OCI-LY1 (cell line): ENCODE measurements at regions not wholly inside any gene's neighbourhood (a gene's known extent, or its start where the extent isn't known, plus 50 kb on each side); places are given as distances from the start of the nearest gene placed in this dataset.

ENCODE experiments used
- H2AFZ ChIP-seq: fragments of 200-600 bp; sonication (generic), shearing (Covaris generic); 2 replicates; pipeline ENCODE4 v1.6.0; 2014; ENCODE audit warnings: antibody characterized with exemption, mild to moderate bottlenecking, low read length
- H3F3A ChIP-seq: fragments of 200-600 bp; sonication (generic), shearing (Covaris generic); 2 replicates; pipeline ENCODE4 v1.6.0; 2014; ENCODE audit warnings: mild to moderate bottlenecking, antibody characterized with exemption, low read length, moderate library complexity; ENCODE audit not compliant: insufficient read depth
- H3K27ac ChIP-seq: fragments of 200-600 bp; sonication (generic); 2 replicates; pipeline ENCODE4 v1.5.1; 2014; ENCODE audit warnings: low read length, mixed run types, mild to moderate bottlenecking, low read depth; ENCODE audit not compliant: poor library complexity, severe bottlenecking
- H3K27me3 ChIP-seq: fragments of 200-600 bp; sonication (generic); 2 replicates; pipeline ENCODE4 v1.6.0; 2014; ENCODE audit warnings: antibody characterized with exemption, mild to moderate bottlenecking, low read length, moderate library complexity; ENCODE audit not compliant: insufficient read depth
- H3K36me3 ChIP-seq: fragments of 200-600 bp; sonication (generic); 2 replicates; pipeline ENCODE4 v1.6.1; 2014; ENCODE audit warnings: mild to moderate bottlenecking, antibody characterized with exemption, low read length, moderate library complexity, mixed read lengths; ENCODE audit not compliant: insufficient read depth
- H3K4me1 ChIP-seq: fragments of 200-600 bp; sonication (generic); 2 replicates; pipeline ENCODE4 v1.5.1; 2014; ENCODE audit warnings: mild to moderate bottlenecking, low read length, moderate library complexity; ENCODE audit not compliant: insufficient read depth, severe bottlenecking
- H3K4me2 ChIP-seq: fragments of 200-600 bp; sonication (generic), shearing (Covaris generic); 2 replicates; pipeline ENCODE4 v1.6.1; 2014; ENCODE audit warnings: low read length
- H3K4me3 ChIP-seq: fragments of 200-600 bp; sonication (generic); 2 replicates; pipeline ENCODE4 v1.5.1; 2014; ENCODE audit warnings: low read length, low read depth, mild to moderate bottlenecking, mixed read lengths; ENCODE audit not compliant: poor library complexity, severe bottlenecking
- H3K79me2 ChIP-seq: fragments of 200-600 bp; shearing (Covaris generic); 2 replicates; pipeline ENCODE4 v1.6.1; 2016; ENCODE audit warnings: mixed run types, low read length, mixed read lengths; ENCODE audit not compliant: insufficient read depth
- H3K9ac ChIP-seq: fragments of 200-600 bp; sonication (generic), shearing (Covaris generic); 2 replicates; pipeline ENCODE4 v1.6.1; 2014; ENCODE audit warnings: mild to moderate bottlenecking, low read length, mixed read lengths
- H3K9me2 ChIP-seq: fragments of 200-600 bp; sonication (generic), shearing (Covaris generic); 2 replicates; pipeline ENCODE4 v1.6.1; 2014; ENCODE audit warnings: low read depth, mild to moderate bottlenecking, low read length, mixed read lengths
- H3K9me3 ChIP-seq: fragments of 200-600 bp; shearing (Covaris generic); 2 replicates; pipeline ENCODE4 v1.6.1; 2014; ENCODE audit warnings: low read length, mixed read lengths
- H4K20me1 ChIP-seq: fragments of 200-600 bp; sonication (generic), shearing (Covaris generic); 2 replicates; pipeline ENCODE4 v1.6.0; 2016; ENCODE audit warnings: mild to moderate bottlenecking, low read length; ENCODE audit not compliant: insufficient read depth
- EZH2 ChIP-seq: fragments of 200-600 bp; sonication (generic), shearing (Covaris generic); IDR thresholded peaks from 2 replicates; pipeline ENCODE4 v1.8.0; 2017; ENCODE audit warnings: borderline replicate concordance, mixed run types, mild to moderate bottlenecking, antibody characterized with exemption, low read length, moderate library complexity, mixed read lengths
- TF ChIP-seq, protein P1 (sequence below): fragments of 200-600 bp; sonication (generic), shearing (Covaris generic); IDR thresholded peaks from 2 replicates; pipeline ENCODE4 v1.5.1; 2017; ENCODE audit warnings: mild to moderate bottlenecking, antibody characterized with exemption, low read length, moderate library complexity, mixed read lengths

DNA sequence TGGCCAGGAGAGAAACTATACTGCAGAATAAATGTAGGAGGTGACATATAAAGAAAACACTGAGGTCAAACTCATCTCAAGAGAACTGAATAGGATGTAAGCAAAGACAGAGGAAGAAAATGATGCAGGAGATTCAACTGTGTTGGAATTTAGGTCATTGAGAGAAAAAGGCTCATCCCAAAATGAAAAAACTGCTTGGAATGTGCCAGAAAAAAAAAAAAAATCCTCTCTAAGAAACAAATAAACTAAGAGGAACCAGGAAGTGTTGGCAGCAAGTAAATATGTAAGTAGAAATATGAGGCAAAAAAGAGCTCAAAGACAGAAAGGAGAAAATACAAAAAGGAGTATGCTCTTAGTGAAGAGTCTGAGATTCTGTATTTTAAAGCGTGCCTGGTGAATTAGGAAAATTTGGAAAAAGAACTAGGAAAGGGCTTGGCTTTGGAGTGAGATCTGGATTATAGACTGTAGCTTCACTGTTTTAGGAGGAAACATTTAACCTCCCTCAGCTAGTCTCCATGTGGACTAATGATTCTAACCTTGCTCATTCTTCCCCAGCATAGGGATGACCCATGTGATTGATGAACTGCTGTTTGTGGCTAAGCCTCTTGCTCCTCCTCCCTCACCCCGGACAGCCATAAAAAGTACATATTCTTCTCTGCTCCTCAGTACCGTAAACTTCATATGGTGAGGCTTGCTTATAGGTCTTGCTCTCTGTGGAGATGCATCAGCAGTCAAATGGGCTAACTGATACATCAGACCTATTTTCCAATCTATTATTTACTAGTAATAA, 185.6 kb upstream of the POU5F2 start:
- H4K20me1 ChIP-seq: no peaks in the 10 kb centered on the region
- no peaks in the 10 kb centered on the region for H3K79me2 ChIP-seq
- no peaks in the 10 kb centered on the region for H3K9me2 ChIP-seq
- H2AFZ ChIP-seq: no peak overlapping the region
- H3K4me2 ChIP-seq: no peak overlapping the region
- H3K9ac ChIP-seq: no peak overlapping the region
- no peaks in the 10 kb centered on the region for H3F3A ChIP-seq
- H3K36me3 ChIP-seq: no peaks in the 10 kb centered on the region
- no peaks in the 10 kb centered on the region for H3K27me3 ChIP-seq
- no peak overlapping the region for H3K4me3 ChIP-seq
- no peak overlapping the region for H3K27ac ChIP-seq
- H3K9me3 ChIP-seq: no peaks in the 10 kb centered on the region
- TF ChIP-seq, protein P1, sequence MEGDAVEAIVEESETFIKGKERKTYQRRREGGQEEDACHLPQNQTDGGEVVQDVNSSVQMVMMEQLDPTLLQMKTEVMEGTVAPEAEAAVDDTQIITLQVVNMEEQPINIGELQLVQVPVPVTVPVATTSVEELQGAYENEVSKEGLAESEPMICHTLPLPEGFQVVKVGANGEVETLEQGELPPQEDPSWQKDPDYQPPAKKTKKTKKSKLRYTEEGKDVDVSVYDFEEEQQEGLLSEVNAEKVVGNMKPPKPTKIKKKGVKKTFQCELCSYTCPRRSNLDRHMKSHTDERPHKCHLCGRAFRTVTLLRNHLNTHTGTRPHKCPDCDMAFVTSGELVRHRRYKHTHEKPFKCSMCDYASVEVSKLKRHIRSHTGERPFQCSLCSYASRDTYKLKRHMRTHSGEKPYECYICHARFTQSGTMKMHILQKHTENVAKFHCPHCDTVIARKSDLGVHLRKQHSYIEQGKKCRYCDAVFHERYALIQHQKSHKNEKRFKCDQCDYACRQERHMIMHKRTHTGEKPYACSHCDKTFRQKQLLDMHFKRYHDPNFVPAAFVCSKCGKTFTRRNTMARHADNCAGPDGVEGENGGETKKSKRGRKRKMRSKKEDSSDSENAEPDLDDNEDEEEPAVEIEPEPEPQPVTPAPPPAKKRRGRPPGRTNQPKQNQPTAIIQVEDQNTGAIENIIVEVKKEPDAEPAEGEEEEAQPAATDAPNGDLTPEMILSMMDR: no peak
- TF ChIP-seq EZH2: no peak
- no peaks in the 10 kb centered on the region for H3K4me1 ChIP-seq

DNA sequence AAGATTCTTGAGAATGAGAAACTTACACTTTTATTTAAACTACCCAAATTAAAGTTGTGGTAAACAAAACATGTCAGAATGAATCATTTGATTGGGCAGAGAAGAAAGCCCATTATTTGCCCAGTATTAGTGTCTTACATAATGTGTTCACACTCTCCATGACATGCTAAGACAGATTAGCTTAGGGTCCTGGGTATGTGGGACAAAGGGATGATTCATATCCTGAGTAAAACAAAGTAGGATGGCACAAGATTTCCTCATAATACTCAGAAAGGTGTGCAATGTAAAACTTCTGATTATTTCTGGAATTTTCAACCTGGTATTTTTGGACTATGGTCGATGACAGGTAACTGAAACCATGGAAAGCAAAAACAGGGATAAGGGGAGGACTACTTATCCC, 183.9 kb upstream of the POU5F2 start:
- Histone ChIP-seq H2AFZ (no peak overlapping the region), H3K27ac (no peak overlapping the region), H4K20me1 (no peaks in the 10 kb centered on the region), H3K79me2 (no peaks in the 10 kb centered on the region), H3K9ac (no peak overlapping the region), H3K4me3 (no peak overlapping the region), H3K4me2 (no peak overlapping the region), H3K36me3 (no peaks in the 10 kb centered on the region), H3K9me3 (no peaks in the 10 kb centered on the region), H3K27me3 (no peaks in the 10 kb centered on the region), H3K9me2 (no peaks in the 10 kb centered on the region), H3K4me1 (no peaks in the 10 kb centered on the region), H3F3A (no peaks in the 10 kb centered on the region)
- TF ChIP-seq, protein P1: no peak

DNA sequence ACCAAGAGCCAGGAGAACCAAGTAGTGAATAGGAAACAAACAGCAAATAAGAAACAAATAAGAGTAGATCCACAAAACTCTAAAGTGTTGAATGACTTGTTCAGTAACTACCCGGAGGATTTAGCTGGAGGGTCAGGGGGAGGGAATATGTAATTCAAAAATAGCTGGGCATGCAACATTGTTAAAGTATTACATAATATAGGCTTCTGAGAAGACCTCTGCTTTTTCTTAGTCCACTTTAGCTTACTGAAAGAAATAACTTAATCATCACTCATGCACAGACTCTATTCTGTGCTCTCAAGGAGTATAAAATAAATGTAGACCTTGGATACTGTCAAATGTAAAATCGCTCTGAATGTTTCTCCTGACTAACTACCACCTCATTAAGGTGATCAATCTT, 183.2 kb upstream of the POU5F2 start:
- Histone ChIP-seq H3K9me3 (no peaks in the 10 kb centered on the region), H3K9ac (no peak overlapping the region), H2AFZ (no peak overlapping the region), H3K9me2 (no peaks in the 10 kb centered on the region), H4K20me1 (no peaks in the 10 kb centered on the region), H3K4me2 (no peak overlapping the region), H3K4me3 (no peak overlapping the region), H3K27me3 (no peaks in the 10 kb centered on the region), H3K79me2 (no peaks in the 10 kb centered on the region), H3K4me1 (no peaks in the 10 kb centered on the region), H3F3A (no peaks in the 10 kb centered on the region), H3K27ac (no peak overlapping the region), H3K36me3 (no peaks in the 10 kb centered on the region)
- TF ChIP-seq, protein P1: no peak
- TF ChIP-seq EZH2: no peak
